Myocyte (in vitro differentiated cells): ENCODE measurements at regions not wholly inside any gene's neighbourhood (a gene's known extent, or its start where the extent isn't known, plus 50 kb on each side); places are given as distances from the start of the nearest gene placed in this dataset.
"Not testable (repeated sequence)": the region's sequence is repeated elsewhere in the genome, so short reads cannot be mapped to it uniquely, and the experiment has no call there.

Experiments used
- DNase-seq: peaks from one replicate; pipeline ENCODE4 v3.0.0-alpha.2; 2012; ENCODE audit warnings: low read depth

GRCh38 chr4:82192017-82192673 is 181.6 kb downstream of the HNRNPD start:
- no peak for DNase-seq

DNA sequence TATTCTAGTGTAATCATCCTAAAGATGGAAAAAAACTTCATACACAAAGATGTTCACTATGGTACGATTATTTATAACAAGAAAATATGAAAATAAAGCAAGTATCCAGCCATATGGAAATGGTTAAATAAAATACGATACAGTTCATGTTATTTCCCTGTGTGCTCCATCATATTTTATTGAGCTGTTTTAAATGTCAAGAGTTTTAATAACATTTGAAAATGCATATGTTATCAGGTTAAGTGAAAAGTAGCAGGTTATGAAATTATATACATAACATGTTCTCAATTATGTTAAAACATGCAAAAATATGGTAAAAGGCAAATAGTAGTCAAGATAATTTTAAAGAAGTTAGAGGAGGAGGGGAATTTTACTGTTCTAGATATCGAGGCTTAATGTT is 192.0 kb downstream of the HNRNPD start:
- DNase-seq = no peak

DNA sequence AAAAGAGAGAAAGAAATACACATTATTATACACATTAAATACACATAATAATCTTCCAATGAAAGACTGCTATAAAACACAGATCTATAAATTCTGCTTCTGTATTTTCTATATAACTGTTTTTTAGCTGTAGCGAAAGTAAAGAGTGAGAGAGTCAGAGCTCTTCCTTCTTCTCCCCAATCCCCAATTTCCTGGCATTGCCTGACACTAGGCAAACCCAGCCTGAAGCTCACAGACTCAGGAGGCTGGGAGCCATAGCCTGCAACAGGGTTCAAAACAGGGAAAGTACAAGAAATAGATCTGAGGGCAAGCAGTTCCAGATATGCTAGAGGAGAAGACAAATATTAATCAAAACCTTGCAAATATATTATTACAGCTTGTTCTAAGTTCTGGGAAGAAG is 201.6 kb downstream of the HNRNPD start:
- no peak for DNase-seq

DNA sequence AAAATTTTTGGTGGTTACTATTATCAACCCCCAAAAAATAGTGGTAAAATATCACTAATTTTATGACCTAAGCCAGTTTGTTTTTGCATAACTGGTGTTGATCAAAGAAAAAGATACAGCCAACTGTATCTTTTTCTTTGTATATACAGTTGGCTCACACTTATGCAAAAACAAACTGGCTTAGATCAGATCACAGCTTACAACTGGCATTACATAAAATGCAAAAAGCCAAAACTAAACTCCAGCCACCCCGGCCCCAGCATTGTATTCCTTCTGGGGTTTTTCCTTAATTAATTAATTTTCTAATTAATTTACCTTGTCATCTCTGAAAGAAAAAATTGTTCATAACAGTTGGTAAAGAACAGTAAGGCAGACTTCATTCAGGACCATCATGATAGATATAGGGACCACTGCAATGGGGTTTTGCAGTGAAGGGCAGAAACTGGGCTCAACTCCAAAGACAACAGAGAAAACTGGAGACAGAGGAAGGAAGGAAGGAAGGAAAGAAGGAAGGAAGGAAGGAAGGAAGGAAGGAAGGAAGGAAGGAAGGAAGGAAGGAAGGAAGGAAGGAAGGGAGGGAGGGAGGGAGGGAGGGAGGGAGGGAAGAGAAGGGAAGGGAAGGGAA is 202.1 kb downstream of the HNRNPD start:
- DNase-seq = no peak

- DNase-seq = no peak
Measured at GRCh38 chr4:82149750-82150149, 224.0 kb downstream of the HNRNPD start.

DNA sequence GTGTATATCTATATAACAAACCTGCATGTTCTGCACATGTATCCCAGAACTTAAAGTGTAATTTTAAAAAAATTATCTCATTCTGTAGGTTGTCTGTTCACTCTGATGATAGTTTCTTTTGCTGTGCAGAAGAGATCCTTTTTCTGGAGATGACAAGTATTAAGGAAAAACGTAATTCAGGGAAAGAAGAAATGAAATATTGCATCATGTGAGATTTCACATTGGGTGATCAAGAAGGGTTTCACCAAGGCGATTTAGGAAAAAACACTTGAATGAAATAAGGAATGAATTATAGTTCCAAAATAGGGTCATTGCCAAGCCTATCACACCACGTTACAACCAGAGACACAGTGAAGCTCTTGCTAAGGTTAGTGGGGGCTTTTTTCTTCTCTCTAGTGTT is 227.9 kb downstream of the HNRNPD start:
- DNase-seq = no peak

DNA sequence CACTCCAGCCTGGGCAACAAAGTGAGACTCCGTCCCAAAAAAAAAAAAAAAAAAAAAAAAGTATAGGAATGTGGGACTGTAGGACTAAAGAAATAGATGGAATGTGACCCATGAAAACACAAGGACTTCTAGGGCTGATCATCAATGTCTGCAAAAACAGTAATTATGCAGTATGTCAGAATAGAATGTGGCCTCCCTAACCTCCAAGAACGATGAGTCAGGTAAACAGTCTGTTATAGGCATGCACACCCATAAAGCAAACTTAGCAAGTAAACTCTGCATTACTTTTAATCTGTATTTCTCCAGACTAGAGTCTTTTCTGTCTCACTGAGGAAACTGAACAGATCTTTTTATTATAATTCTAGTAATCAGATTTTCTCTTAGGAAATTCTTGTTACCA is 233.4 kb downstream of the HNRNPD start:
- no peak for DNase-seq

DNA sequence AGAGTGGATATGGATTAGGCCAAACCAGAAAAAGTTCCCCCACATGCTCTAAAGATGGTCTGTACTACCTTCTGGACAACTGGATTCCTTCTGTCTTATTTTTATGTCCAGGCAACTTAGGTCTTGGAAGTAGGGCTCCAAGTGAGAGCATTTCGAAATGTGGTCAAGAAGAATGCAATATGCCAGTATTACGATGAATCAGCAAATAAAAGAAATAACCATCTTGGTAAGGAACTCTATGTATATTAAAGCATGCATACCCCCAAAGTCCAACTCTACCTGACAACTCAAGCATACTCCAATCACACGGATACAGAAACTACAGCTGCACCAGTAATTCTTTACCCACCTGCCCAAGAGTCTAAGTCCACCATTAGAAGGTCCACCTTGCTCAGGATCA is 234.5 kb downstream of the HNRNPD start:
- DNase-seq = no peak

DNA sequence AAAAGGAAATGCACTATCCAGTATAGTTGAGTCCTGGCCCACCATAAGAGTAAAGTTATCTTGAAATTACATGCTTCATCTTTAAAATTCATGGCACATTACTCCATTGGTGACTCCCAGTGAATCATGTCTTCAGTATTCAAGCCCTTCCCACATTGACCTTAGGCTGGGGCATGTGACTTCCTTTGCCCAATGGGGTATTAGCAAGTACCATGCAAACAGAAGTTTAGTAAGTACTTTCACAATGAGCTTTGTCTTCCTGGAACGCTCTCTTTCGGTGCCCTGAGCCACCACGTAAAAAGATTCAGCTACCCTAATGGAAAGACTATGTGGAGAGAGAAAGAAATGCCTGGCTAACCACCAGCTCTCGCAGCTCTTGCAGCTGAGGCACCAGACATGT is 235.4 kb downstream of the HNRNPD start:
- DNase-seq = no peak

DNA sequence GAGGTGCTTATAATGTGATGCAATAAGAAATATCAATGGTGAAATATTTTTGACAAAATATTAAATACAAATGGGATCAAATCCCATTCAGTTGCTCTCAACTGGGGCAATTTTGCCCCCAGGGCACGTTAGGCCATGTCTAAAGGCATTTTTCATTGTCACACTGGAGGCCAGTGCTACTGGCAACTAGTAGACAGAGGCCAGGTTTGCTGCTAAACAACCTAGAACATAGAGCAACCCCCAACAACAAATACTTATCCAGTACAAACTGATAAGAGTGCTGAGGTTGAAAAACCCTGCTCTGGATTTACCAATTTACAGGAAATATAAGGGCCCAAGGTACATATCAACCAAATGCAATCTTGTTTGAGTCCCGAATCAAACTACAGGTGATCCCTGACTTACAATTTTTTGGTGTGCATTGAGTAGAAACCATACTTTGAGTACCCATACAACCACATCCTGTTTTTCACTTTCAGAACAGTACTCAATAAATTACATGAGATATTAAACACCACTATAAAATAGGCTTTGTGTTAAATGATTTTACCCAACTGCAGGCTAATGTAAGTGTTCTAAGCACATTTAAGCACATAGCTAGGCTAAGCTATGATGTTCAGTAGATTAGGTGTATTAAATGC is 237.5 kb downstream of the HNRNPD start:
- no peak for DNase-seq

- DNase-seq = no peak
Measured at GRCh38 chr4:82128355-82128754, 245.4 kb downstream of the HNRNPD start.

GRCh38 chr4:82126512-82127040 is 247.2 kb downstream of the HNRNPD start:
- DNase-seq = no peak

DNA sequence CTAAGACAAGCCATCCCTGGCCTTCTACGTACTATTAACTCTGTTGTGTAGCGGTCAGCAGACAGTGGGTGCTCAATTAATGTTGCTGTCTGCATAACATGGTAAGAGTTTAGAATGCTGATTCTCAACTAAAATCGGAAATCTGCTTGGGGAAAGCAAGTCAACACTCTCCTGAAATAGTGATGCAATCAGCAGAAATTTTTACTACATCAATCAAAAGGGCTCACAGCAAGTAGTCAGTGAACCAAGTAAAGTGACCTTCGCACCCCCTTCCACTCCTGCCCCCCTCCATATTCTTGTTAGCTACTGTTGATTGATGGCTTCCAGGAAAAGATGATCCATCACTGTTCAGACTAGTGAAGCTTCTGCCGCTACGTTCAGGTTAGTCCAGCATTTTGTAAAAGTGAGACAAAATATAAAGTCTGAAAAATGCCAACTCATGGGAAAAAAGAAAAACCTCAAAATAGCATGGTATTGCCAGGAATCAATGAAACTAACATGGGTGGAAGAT is 247.9 kb downstream of the HNRNPD start:
- no peak for DNase-seq

DNA sequence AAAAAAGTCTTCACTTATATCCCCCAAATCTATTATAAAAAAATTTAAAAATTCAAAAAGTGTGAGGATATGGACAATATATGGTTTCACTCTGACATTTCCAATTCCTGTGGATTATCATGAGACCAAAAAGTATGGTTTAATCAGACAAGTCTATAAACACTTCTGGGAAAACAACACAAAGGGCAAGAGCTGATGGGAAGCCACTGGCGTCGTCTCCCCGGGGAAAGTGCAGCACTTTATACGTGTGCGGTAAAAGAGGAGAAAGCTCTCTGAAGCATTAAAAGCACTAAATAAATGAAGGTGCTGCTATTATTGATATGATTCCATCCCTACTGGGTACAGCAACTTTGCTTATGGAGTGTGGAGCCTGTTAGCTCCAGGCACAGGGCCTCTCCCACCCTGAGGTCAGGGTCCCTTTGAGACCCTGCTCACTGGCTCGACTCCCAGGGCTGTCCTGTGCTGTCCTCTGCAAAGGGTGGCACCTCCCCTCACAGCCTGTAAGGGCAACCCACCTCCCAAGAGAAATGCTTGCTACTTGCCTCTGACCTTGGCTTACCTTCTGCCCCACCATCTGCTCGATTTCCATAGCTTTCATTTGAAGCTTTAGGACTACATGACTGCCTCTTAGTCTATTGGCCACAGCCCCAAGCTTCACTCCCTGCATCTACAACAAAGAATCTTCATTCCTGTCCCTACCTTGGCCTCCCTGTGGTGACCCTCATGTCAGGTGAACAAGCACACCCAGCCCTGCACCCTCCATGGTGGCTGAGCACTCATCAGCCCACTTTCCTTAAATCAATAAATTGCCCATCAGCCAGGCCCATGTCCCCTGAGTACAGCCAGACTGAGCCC is 248.6 kb downstream of the HNRNPD start:
- no peak for DNase-seq

DNA sequence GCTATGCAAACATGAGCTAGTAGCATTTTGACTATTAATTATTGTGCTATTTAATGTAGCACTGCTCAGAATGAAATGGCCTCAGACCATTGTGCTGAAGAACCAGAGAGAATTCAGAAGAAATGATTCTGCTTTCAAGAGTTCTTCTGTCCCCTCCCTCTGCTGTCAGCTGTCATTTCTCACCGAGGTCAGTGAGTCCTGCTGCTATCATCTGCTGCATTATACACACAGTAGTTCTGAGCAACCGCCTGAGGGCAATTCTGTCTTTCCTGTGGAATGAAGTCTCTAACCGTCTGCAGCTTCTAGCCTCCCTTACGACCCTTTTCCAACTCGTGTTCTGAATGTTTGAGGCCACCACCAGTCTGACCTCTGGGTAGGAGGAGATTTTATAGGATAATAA is 249.4 kb downstream of the HNRNPD start:
- no peak for DNase-seq

DNA sequence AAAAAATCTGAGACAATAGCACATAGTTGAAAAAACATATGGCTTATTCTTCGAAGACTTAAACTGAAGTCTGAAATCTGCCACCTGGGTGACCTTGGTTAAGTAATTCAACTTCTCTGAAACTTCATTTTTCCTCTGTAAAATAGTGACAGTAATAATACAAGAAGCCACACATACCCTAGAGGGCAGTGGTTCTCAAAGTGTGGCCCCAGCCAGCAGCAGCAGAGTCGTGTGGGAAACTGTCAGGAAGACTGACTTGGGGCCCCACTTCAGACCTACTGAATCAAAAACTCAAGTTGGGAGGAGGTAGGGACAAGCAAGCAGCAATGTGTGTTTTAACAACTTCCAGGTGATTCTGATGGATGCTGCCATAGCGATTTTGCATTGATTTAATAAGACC is 249.9 kb downstream of the HNRNPD start:
- no peak for DNase-seq

- not testable (repeated sequence) for DNase-seq
Measured at GRCh38 chr4:82115183-82115582, 258.6 kb downstream of the HNRNPD start.

DNA sequence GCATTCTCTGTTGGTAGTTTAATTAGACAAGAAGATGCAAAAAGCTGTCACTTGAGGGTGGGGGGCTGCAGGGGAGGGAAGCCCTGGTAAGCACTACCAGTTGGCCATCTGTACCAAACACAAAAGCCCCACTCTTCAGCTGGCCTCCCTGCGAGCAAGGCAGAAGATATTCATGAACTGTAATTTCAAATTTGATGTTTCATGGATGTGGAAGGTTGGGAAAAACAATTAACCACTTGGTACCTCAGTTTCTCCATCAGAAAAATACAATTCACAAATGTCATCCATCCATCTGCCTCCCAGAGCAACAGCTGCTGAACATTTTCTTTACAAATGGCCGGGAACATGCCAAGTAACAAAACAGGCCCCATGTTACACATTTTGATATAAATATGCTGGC is 265.3 kb downstream of the HNRNPD start:
- no peak for DNase-seq

DNA sequence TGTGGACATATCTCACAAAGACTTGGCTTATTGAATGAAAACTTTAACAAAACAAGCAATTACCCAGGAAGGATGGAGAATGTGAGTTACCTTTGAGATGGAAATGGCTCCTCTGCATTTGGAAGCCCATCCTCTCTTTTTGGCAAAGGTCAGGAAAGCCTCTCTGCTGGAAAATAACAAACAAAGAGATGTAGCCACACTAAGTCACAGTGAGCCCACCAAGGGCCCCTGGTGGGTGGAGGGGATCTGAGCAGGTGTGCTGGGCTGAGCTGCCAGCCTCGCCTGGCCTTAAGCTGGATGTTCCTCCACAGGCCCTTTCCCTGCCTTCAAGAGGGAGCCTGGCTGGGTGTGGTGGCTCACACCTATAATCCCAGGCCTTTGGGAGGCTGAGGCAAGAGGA is 269.2 kb downstream of the HNRNPD start:
- DNase-seq = no peak

DNA sequence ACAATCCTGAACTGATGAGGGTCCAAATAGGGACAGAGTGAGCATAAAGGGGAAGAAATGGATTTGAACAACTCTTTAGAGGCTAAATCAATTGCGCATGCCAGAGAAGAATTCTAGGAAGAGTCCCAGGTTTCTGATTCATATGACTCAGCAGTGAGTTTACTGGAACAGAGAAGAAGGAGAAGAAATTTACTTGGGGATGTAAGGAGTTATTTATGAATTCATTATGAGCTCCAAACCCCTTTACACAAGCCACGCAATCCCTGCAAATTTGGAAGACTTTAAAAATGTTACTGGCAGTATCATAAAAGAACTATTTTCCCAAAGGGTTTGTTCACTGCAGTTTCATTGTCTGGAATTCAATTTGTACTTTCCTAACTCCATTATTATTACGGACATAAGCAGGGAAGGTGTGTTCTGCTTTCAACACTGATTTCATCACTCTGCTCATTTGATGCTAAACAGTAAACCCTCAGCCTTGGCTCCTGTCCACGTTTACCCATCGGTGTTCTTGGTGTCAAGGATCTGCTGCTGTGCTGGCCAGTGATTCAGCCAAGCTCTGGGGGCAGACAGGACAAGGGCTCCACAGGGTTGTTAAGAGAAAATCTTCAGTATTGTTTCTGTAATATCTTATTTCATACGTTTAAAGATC is 273.7 kb downstream of the HNRNPD start:
- no peak for DNase-seq

- no peak for DNase-seq
Measured at GRCh38 chr4:82097504-82097903, 276.3 kb downstream of the HNRNPD start.
